ENCODE measurements at regions not wholly inside any gene's neighbourhood (a gene's known extent, or its start where the extent isn't known, plus 50 kb on each side); places are given as distances from the start of the nearest gene placed in this dataset.

DNA sequence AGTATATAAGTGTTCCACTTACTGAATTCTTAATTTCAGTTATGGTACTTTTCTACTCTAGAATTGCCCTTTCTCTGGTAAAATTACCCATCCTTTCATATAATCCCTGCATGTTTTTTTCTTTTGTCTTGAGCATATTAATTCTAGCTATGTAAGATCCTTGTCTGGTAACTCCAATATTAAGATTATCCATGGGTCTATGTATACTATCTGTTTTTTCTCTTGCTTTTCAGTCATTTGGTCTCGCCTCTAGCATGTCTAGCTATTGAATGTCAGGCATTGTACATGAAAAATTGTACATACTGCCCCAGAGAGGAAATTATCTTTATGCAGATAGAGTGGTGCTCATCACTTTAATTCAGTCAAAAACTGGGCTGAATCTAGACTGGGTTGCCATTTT is 50.4 kb upstream of the CALM3 start:
- no TSS peak for BruUV-seq (replicated peaks)
- Histone ChIP-seq H3K4me3 (replicated peaks in 1 of 3; ENCODE audit: insufficient read depth in 1 of 3, low read depth in 1 of 3, low read length in 3 of 3) (no peak overlapping the region), H3K4me2 (ENCODE audit: insufficient read depth, low read length) (no peak overlapping the region), H3K9me3 (replicated peaks; ENCODE audit: control insufficient read depth, insufficient read depth, low read length) (no peaks in the 10 kb centered on the region), H3K9ac (replicated peaks; ENCODE audit: extremely low read depth, insufficient read depth, low read length) (no peak overlapping the region), H3K27ac (ENCODE audit: insufficient read depth, low read depth, low read length) (no peak overlapping the region), H3K9me1 (replicated peaks; ENCODE audit: control insufficient read depth, extremely low read depth, insufficient read depth, low read length) (no peaks in the 10 kb centered on the region), H3K36me3 (ENCODE audit: control insufficient read depth in 2 of 2, extremely low read depth in 1 of 2, insufficient read depth in 2 of 2, low read length in 2 of 2) (no peaks in the 10 kb centered on the region), H3K27me3 (ENCODE audit: control insufficient read depth in 2 of 2, insufficient read depth in 2 of 2, low read length in 2 of 2) (peaks cover 2 to 19% of the 10 kb centered on the region in 2 experiments), H2AFZ (ENCODE audit: low read depth, low read length) (no peak overlapping the region), H3K4me1 (ENCODE audit: control insufficient read depth, extremely low read depth, insufficient read depth, low read length) (no peaks in the 10 kb centered on the region), H3K79me2 (ENCODE audit: control insufficient read depth, insufficient read depth, low read length) (no peaks in the 10 kb centered on the region), H4K20me1 (replicated peaks; ENCODE audit: control insufficient read depth, extremely low read depth, insufficient read depth, low read length) (no peaks in the 10 kb centered on the region)
- POLR2A ChIA-PET: no interaction called here
- intact Hi-C loops (cut with micrococcal nuclease) (no loop called here), dilution Hi-C loops (cut with MboI; ENCODE audit: extremely low pct_ligation_motif_present, low sequenced_read_pairs) (no loop called here)
- FAIRE-seq (no peak), DNase-seq (ENCODE audit: low read depth, low spot score) (no peak)
- no peak for TF ChIP-seq EZH2 (IDR thresholded peaks at IDR 0.05; ENCODE audit: borderline replicate concordance, low read depth, low read length, severe bottlenecking)
- no peak for TF ChIP-seq MAX (IDR thresholded peaks at IDR 0.05; ENCODE audit: insufficient read depth, insufficient read length)
- no peak for TF ChIP-seq POLR2A (IDR thresholded peaks at IDR 0.05; ENCODE audit: low read depth, low read length)
- CTCF ChIA-PET: interaction anchor here (0.6 to 2.4 kb wide), 5 partner anchors 8 to 29 kb away, joined by 3 to 8 read pairs (median 4); no protein-coding TSS in a partner anchor

- DNase-seq (ENCODE audit: low read depth, low spot score): no peak
- Histone ChIP-seq H3K36me3 (ENCODE audit: control insufficient read depth in 2 of 2, extremely low read depth in 1 of 2, insufficient read depth in 2 of 2, low read length in 2 of 2) (no peaks in the 10 kb centered on the region), H3K4me1 (ENCODE audit: control insufficient read depth, extremely low read depth, insufficient read depth, low read length) (no peaks in the 10 kb centered on the region), H3K27ac (ENCODE audit: insufficient read depth, low read depth, low read length) (no peak overlapping the region), H3K4me3 (replicated peaks in 1 of 3; ENCODE audit: insufficient read depth in 1 of 3, low read depth in 1 of 3, low read length in 3 of 3) (no peak overlapping the region), H3K79me2 (ENCODE audit: control insufficient read depth, insufficient read depth, low read length) (no peaks in the 10 kb centered on the region), H3K9ac (replicated peaks; ENCODE audit: extremely low read depth, insufficient read depth, low read length) (no peak overlapping the region), H3K27me3 (ENCODE audit: control insufficient read depth in 2 of 2, insufficient read depth in 2 of 2, low read length in 2 of 2) (peaks cover 2 to 22% of the 10 kb centered on the region in 2 experiments), H3K9me1 (replicated peaks; ENCODE audit: control insufficient read depth, extremely low read depth, insufficient read depth, low read length) (no peaks in the 10 kb centered on the region), H4K20me1 (replicated peaks; ENCODE audit: control insufficient read depth, extremely low read depth, insufficient read depth, low read length) (no peaks in the 10 kb centered on the region), H3K4me2 (ENCODE audit: insufficient read depth, low read length) (no peak overlapping the region), H3K9me3 (replicated peaks; ENCODE audit: control insufficient read depth, insufficient read depth, low read length) (no peaks in the 10 kb centered on the region), H2AFZ (ENCODE audit: low read depth, low read length) (no peak overlapping the region)
- BruUV-seq (replicated peaks): no TSS peak
- FAIRE-seq: no peak
- CTCF ChIA-PET: interaction anchor here (0.6 to 2.4 kb wide), 5 partner anchors 8 to 28 kb away, joined by 3 to 8 read pairs (median 4); no protein-coding TSS in a partner anchor
- TF ChIP-seq, protein P1, sequence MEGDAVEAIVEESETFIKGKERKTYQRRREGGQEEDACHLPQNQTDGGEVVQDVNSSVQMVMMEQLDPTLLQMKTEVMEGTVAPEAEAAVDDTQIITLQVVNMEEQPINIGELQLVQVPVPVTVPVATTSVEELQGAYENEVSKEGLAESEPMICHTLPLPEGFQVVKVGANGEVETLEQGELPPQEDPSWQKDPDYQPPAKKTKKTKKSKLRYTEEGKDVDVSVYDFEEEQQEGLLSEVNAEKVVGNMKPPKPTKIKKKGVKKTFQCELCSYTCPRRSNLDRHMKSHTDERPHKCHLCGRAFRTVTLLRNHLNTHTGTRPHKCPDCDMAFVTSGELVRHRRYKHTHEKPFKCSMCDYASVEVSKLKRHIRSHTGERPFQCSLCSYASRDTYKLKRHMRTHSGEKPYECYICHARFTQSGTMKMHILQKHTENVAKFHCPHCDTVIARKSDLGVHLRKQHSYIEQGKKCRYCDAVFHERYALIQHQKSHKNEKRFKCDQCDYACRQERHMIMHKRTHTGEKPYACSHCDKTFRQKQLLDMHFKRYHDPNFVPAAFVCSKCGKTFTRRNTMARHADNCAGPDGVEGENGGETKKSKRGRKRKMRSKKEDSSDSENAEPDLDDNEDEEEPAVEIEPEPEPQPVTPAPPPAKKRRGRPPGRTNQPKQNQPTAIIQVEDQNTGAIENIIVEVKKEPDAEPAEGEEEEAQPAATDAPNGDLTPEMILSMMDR (IDR thresholded peaks at IDR 0.05; ENCODE audit: extremely low read depth in 1 of 2, insufficient read depth in 1 of 2, low read depth in 1 of 2, low read length in 2 of 2): no peak
- TF ChIP-seq MYC (IDR thresholded peaks at IDR 0.05; ENCODE audit: low read depth, low read length) (no peak), GATA2 (IDR thresholded peaks at IDR 0.05; ENCODE audit: insufficient read depth, insufficient read length, low read depth, low read length) (no peak), JUN (IDR thresholded peaks at IDR 0.05; ENCODE audit: borderline replicate concordance, insufficient read depth, insufficient read length, low read depth) (no peak), POLR2A (IDR thresholded peaks at IDR 0.05; ENCODE audit: low read depth, low read length) (no peak), FOS (IDR thresholded peaks at IDR 0.05; ENCODE audit: borderline replicate concordance, insufficient read depth, low read length) (no peak), POLR2AphosphoS5 (IDR thresholded peaks at IDR 0.05; ENCODE audit: insufficient read depth, low read depth, low read length) (no peak), MAX (IDR thresholded peaks at IDR 0.05; ENCODE audit: insufficient read depth, insufficient read length) (no peak), EZH2 (IDR thresholded peaks at IDR 0.05; ENCODE audit: borderline replicate concordance, low read depth, low read length, severe bottlenecking) (no peak)
- dilution Hi-C loops (cut with MboI; ENCODE audit: extremely low pct_ligation_motif_present, low sequenced_read_pairs): no loop called here
- intact Hi-C loops (cut with micrococcal nuclease): no loop called here
- POLR2A ChIA-PET: no interaction called here
Measured at GRCh38 chr19:46551164-46551563, 50.0 kb upstream of the CALM3 start.
